Bone marrow (tissue), 2 donors: ENCODE measurements at regions not wholly inside any gene's neighbourhood (a gene's known extent, or its start where the extent isn't known, plus 50 kb on each side); places are given as distances from the start of the nearest gene placed in this dataset.

Source experiments
- DNase-seq, 2 donors: peaks; one replicate each; lab custom pipeline; 2025; lab: John Stamatoyannopoulos, UW

GRCh38 chr3:70840106-70840870, 527.9 kb upstream of the MDFIC2 start:
- DNase-seq, result no peak

DNA sequence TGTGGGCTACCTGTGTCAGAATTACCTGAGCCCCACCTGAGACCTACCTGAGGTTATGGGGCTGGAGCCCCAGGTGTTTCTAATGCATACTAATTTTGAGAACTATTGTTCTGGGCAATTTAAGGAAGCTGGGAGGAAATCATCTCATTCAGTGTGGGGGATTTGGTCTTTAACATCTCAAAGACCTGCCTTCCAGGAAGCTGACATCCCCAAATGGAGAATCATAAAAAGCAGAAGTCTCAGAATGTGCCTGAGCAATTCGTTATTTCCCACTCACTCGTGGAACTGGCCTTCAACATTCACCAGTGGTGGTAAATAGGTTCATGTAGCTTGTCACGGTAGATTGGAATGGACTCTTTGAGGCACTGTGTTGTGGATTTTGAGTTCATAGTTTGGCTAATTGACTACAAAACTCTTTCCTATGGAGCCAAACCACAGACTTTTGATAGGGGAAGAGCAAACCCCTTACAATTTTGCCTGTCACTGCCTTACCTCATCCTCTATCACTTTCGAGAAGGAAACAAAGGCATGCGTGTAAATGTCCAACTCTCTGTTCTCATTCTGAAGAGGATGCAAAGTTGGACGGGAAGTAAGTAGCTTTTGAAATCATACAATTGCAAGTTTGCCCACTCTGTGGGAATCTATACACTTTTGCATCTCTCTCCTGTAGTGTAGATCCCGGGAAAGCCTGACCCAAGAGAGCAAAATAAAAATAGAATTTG, 521.0 kb upstream of the MDFIC2 start:
- no peak for DNase-seq

- DNase-seq, result no peak
Observed at GRCh38 chr3:70832834-70833205, 520.4 kb upstream of the MDFIC2 start.

- DNase-seq, result no peak
Observed at GRCh38 chr3:70832089-70832833, 519.8 kb upstream of the MDFIC2 start.

DNA sequence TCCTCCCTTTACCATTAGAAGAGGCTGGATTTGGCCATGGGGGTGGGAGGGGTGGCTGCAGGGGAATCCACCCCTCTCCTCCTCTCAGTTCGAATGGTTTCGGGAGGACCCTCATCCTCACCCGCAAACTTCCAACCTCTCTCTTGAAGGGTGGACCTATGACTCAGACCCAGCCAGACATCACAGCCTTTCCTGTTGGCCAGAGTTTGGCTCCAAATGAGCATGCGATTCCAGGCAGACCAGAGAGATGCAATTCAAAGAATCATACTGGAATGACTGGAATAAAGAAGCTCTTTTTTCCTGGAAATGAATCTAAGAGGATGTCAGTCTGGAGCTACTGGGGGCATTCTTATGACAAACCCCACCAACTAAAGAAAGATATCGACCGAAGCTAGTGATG, 516.7 kb upstream of the MDFIC2 start:
- DNase-seq, result no peak

DNA sequence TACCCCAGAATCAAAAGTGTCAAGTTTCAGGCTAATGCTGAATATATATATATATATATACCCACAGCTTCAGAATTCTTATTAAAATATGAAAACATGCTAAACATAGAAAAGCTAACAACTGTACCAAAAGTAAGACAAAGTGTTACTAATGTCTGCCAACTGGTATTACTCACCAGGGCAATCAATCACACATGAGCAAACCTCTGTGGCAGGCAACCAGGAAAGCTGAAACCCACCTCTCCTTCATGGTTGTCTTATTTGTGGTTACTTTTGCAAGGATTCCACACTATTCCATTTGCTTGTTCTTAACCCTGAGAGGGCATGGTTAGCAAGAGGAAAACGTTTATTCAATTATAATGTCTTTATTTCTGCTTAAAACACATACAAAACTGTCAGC, 512.3 kb upstream of the MDFIC2 start:
- DNase-seq, result no peak

- DNase-seq, result no peak
Observed at GRCh38 chr3:70824078-70824477, 511.6 kb upstream of the MDFIC2 start.

DNA sequence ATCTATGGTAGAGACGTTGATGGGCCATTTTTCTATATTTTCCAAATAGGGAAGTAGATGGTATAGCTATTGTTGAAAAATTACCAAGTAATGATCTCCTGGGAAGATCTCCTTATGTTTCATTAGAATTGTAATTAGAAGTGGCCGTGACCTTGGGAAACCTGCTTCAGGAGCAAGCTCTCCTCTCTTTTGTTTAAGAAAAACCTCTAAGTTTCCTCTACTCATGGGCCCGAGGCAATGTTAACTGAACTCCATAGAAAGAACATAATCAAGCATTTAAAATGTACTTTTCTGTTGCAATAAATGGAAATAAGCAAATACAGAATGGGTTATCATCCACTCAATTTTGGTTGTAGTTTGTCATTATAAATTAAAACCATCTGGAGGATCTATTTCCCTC, 511.2 kb upstream of the MDFIC2 start:
- no peak for DNase-seq

GRCh38 chr3:70822669-70823068, 510.2 kb upstream of the MDFIC2 start:
- no peak for DNase-seq

DNA sequence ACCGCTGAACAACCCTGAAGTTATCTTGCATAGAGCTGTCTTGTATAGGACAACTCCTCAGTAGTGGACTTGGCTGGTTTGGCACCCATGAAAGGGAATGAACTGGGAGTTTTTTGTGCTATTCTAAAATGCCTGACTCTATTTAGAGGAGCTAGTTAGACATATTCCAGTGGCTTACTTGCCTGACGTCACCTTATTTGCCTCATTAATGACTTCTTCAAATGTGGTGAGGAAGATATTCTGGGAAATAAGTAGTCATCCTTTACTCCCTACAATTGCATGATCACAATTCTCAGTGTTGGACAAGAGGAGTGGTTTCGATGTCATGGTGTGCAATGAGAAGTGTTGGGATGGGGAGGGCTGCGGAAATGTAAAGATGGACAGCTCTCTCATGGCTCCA, 509.2 kb upstream of the MDFIC2 start:
- no peak for DNase-seq

- no peak for DNase-seq
Observed at GRCh38 chr3:70820397-70820796, 508.0 kb upstream of the MDFIC2 start.

GRCh38 chr3:70818145-70818544, 505.7 kb upstream of the MDFIC2 start:
- no peak for DNase-seq

DNA sequence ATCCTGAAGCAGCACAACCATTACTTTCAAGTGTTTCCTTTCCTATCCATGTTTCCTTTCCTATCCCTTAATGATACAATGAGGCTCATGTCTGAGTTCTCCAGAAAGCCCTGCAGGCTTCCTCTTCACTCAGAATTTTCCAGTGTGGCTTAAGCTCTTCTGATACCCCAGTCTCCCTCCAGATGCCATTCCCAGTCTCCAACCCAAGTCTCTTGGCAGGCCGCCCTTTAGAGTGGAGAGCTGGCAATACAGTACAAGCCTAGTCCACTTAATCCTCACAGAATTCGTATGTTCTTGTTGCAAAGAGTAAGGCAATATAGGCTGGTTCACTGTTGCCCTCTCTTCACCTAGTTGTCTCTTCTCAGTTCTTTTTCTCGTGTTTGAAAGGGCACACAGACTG, 503.9 kb upstream of the MDFIC2 start:
- DNase-seq, result no peak

DNA sequence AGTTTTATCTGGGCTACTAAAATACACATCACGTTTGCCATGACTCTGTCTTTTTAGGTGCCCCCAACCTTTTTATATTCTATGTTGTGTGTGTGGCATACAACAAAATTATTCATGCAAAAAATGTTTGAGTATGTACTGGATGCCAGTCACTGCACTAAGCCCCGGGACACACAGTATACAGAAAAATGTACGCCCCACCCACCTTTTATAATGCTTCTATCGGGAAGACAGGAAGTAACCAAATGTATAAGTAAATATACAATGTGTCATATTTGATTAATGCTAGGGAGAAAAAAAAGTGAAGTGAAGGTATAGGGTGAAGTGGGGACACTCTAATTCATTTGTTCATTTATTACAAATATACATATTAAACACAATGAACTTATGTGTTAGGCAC, 503.4 kb upstream of the MDFIC2 start:
- no peak for DNase-seq

DNA sequence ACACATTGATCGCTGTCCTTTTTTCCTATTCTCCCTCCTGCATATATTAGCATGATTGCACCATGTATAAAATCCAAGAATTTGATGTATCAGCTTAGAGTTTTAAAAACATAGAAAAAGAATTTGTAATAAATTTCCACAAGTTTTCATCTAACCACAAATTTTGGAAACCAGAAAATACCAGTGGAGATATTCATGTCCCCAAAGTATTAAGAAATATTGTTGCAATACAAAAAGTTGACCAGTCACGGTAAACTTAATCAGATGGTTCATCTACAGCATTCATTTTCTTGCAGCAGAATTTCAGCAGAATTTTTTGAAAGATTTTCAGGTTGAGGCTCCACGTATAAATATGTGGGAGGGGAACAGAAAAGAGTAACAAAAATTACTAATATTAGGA, 500.9 kb upstream of the MDFIC2 start:
- no peak for DNase-seq

GRCh38 chr3:70811880-70812279, 499.4 kb upstream of the MDFIC2 start:
- DNase-seq, result no peak

GRCh38 chr3:70808881-70809280, 496.4 kb upstream of the MDFIC2 start:
- DNase-seq, result no peak

- no peak for DNase-seq
Observed at GRCh38 chr3:70806556-70806955, 494.1 kb upstream of the MDFIC2 start.

DNA sequence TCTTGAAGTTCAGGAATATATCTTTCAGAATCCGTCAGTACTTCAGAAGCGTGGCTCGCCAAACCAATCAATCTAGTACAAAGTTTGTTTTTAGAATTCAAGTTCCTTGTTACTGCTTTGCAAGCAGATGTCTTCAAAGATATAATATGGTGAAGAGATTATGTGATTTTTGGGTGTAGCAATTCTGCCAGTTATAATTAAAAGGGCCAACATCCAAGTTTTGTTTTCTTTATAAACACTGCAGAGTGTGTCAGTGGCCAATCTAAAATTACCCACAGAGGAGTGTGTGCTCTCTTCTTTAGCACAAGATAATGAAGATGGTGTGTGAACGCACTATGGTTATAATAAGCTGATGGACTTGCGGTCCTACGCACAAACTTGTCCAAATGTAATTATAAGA, 493.6 kb upstream of the MDFIC2 start:
- no peak for DNase-seq

DNA sequence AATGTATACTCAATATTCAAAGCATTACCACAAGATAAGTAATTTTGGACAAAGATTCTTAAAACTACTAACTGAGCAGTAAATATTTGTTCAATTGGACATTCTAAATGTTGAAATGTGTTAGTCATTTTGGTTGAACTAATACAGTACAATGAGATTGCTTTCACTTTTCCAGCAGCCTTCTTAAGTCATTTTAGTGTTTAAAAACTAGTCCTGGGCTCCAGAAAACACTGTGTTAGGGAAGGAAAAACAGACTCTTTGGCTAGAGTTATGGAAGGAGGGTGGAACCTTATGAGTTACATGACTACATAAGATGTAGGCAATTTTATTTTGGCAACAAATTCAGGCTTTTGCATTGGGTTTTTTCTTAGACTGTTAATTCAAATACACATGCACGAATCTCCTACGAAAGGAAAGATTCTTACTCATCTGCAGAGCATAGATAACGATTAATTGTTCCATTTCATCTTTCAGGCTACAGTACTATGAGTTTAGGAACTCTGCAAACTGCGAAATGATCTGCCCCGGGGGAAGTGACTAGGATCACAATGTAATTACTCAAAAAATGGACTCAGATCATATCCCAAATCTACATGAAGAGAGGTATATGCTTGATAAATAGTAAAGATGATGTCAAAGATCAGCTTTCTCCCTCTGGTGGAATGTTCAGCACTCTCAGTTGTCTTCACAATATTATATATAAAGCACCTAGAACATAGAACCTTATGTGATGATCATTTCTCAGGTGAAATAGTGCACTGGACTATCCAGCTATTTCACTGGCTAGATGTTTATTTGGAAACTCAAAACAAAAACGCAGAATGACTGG, 492.8 kb upstream of the MDFIC2 start:
- no peak for DNase-seq

GRCh38 chr3:70803891-70804290, 491.5 kb upstream of the MDFIC2 start:
- no peak for DNase-seq

GRCh38 chr3:70803319-70803718, 490.9 kb upstream of the MDFIC2 start:
- no peak for DNase-seq
